Activated CD8-positive, alpha-beta memory T cell treated with anti-CD3 and anti-CD28 coated beads, Interleukin-2, amount 50 U/mL, for 4 hours (primary cell): ENCODE measurements at regions not wholly inside any gene's neighbourhood (a gene's known extent, or its start where the extent isn't known, plus 50 kb on each side); places are given as distances from the start of the nearest gene placed in this dataset.
A peak's percentile ranks its signal among the peaks of the same experiment; 100 is the strongest.

Experiments used
- DNase-seq: peaks from one replicate; pipeline ENCODE4 v3.0.0-alpha.2; 2020

DNA sequence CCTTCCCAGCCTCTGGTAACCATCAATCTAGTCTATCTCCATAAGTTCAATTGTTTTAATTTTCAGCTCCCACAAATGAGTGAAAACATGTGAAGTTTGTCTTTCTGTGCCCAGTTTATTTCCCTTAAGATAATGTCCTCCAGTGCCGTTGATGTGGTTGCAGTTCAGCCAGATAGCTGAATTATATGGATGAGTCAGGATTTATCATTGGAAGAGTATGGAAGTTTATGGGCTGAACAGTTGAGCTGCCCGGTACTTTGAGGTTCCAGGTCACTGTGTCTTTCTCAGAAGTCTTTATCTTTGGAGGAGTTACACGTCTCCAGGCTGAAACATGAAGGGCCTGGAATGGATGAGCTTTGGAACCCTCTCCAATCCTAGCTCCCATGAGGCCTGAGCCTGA is 120.1 kb downstream of the ASCL4 start:
- DNase-seq, result no peak

DNA sequence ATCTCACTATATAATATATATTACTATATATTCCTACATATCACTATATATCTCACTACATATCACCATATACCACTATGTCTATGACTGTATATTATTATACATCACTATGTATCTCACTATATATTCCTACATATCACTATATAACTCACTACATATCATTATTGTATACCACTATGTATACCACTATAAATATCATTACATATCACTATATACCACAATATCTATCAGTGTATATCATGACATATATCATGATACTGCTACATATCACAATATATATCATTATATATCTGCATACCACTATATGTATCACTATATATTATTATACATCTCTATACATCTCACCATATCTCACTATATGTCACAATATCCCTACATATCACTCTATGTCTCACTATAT is 121.5 kb downstream of the ASCL4 start:
- DNase-seq, result no peak

DNA sequence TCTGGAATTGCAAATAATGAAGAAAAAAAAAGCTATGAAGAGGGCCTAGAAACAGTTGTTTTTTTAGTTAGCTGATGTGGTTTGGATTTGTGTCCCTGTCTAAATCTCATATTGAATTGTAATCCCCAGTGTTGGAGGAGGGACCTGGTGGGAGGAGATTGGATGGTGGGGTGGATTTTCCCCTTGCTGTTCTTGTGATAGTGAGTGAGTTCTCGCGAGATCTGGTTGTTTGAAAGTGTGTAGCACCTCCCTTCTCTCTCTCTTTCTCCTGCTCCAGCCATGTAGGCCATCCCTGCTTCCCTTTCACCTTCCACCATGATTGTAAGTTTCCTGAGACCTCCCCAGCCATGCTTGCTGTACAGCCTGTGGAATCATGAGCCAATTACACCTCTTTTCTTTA is 126.1 kb downstream of the ASCL4 start:
- DNase-seq, result no peak

DNA sequence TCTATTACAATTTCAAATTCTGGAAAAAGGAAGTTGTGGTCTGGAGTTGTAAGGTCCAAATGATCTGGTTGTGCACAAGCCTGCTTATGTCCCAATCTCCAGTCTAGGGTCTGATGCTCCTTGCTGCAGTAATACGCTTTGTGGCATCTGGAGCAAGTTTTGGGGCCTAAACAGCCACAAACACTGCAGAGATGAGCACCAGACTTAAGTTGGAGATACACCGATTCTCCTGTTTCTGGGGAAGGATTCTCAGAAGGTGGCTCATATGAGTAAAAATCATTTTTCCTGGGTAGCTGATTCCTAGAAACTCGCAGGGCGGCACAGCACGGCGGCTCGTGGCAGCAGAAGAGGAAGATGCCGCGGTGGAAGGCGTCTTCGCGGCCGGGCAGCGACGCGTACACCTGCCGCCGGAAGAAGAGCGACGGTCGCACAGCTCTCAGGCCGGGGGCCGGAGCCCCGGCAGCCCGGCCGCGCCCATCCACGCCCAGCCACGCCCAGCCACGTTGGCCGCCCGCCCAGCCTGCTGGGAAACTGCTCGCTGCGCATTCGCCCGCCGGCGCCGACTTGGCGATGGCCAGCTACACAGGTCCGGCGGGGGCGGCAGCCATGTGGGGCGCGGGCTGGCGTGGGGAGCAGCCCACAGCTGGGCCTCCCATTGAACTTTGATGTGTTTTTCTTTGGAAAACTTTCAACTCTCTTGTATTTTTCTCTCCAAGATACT is 129.0 kb downstream of the ASCL4 start:
- no peak for DNase-seq

DNA sequence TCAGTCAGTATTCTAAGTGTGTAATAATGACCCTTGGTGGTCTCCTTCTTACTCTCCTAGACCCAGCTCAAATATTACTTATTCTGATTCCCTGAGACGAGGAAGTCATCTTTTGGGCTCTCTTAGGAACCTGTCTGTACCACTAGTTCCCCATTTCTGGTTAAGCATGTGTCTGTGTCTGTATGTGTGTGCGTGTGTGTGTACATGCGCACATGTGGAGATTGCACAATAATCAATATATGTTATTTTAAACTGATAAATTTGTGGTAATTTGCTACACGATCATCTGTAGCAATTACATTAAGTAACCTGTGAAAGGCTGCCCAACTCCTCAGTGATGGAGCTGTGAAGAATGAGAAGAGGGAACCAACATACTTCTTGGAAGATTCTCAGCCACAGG is 132.2 kb downstream of the ASCL4 start:
- DNase-seq, result no peak

DNA sequence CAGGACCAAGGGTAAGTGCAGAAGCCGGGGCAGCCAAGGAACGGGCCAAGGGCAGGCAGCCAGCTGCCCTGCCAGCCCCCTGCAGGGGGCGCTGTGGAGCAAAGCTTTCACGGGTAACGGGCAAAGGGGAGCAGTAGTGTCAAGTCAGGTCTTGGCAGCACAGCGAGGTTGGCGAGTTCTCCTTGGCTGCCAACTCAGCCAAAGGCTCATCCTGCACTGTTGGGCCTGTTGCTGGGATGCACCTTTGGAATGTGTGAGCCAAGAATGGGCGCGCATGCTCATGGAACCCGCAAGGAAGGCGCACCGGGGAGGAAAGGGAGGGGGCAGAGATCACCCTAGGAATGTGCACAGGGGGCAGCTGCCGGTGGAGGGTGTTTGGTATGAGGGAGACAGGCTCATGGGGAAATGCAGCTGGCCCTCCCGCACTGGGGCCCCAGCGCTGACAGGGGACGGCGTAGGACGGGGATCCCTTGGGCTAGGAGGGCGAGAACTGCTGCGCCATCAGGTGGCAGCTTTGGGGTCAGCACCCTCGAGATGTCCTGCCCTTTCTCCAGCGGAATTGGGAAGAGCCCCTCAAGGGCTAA is 138.0 kb downstream of the ASCL4 start:
- peak; percentile 47 for DNase-seq

DNA sequence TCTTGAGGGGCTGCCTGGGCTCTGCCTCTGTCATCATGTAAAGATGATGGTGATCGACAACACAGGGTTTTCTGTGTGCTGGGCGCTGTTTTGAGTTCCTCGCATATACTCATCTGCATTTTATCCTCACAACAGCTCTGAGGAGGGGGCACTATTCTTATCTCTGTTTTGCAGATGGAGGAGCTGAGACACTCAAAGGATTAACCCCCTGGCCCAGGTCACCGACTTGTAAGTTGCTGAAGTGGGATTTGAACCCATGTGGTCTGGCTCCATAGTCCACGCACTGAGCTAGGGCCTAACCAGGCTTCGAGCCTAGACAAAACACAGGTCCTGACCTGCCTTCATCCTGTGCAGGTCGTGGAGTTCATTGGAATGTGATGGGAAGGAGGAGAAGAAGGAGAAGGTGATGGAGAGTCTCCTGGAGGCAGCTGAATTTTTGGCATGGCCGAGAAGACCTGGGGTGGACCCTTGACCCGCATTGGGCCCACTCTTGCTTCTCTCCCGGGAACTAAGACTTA is 140.0 kb downstream of the ASCL4 start:
- DNase-seq, result no peak

DNA sequence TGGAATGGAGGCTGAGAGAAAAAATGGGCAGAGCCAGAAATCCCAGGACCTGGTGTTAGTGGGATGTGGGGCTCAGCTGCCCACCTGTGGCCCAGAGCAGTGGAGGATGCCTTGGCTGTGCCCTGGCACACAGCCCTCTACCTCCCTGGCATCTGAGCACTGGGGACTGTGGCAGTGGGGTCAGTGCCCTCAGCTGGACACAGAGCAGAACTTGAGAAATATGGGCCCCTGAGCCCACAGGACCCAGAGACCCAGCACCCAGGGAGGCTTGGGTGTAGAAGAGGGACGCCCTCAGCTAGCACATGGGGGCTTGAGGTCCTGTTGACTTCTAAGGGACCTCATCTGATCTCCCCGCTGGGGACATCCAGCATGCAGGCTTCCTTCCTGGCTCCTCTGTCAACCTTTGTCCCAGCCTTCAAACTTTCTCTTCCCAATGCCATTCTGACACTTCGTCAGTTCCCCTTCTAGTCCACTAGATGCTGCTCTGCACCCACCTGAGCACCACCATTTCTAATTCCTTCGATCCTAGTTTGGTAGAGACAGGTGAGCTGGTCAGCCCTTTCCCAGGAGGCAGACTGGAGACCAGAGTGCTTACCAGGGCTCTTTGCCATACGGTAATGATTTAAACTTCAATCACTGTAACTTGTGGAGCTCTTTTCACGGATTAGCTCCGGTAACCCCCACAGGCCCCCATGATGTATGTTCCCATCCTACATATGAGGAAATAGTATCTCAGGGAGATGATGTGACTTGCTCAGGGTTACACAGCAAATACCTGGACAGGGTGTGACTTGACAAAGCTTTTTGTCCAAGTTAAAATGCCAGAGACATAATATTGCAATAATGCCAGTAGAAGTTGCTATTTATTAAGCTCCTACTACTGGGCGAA is 143.7 kb downstream of the ASCL4 start:
- no peak for DNase-seq

DNA sequence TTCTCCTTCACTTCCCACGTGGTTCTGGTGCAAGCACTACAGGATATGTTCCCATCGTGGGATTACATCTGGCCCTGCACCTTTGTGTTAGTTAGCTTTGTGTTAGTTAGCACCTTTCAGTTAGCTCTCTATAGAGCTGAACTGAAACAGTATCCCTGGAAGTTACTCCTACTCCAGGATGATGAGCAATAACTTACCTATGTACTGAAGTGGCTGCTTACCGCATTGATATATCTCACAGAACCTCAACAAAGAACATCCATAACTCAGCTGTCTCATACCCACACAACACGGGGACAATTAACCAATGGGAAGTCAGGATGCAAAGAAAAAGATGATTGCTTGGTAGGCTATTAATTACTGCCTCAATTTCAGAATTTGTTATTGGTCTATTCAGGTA is 146.6 kb downstream of the ASCL4 start:
- no peak for DNase-seq

DNA sequence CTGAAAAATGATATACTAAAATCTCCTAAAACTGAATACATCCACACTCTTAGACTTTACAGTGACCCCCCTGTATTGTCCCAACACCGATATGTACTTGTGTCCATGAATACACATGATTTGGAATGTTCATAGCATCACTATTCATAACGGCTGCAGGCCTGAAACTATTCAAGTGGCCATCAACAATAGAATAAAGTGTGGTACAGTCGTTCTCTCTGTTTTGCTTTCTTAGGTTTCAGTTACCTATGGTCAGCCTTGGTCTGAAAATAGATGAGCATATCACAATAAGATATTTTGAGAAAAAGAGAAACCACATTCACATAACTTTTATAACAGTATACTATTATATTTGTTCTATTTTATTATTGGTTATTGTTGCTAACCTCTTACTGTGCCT is 150.6 kb downstream of the ASCL4 start:
- DNase-seq, result no peak

DNA sequence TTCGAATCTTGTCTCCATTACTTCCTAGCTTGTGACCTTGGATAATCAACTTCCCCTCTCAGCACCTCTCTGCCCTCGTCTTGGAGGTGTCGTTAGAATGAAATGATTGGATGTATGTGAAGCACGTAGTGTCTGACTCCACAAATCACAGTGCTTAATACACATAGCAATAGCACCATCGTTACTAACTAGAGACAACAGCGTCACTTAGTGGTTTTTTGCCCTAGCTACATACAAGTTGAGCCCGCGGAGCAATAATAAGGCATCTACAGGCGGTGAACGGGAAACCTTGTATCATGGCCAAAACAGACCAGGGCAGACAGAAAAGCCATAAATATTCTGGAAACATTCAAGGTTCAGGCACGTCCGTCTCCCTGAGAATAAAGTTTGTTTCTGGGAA is 154.9 kb downstream of the ASCL4 start:
- DNase-seq, result no peak

DNA sequence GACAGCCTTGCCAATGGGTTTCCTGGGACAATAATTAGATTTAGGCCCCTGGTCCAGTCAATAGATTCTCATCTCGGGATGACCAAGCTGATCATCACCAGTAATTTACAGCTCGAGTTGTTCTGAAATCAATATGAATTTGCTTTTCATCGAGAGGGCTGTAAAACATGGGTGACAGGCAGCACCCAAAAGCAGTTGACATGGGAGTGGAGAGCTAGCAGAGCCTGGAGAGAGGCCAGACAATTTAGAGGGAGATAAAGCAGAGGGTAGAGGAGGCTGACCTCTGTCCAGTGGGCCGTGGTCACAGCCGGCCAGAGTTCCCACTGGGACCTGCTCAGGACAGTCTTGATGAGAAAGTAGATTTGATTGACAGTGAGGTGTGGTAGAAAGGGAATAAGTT is 157.3 kb downstream of the ASCL4 start:
- DNase-seq, result no peak

DNA sequence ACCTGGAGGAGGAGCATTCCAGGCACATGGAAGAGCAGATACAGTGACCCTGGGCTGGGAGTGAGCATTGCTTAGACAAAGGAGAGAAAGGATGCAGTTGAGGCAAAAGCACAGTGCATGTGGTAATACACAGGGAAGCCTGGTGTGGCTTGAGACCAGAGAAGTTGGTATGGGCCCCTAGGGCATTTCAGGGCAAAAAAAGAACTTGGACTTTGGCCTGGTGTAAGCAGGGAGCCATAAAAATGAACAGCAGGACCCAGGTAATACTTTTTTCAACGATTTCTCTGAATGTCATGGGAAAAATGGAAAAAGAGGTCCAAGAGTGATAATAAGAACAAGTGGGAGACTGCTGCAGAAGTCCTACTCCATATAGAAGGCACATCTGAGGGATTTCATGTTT is 163.9 kb downstream of the ASCL4 start:
- no peak for DNase-seq

DNA sequence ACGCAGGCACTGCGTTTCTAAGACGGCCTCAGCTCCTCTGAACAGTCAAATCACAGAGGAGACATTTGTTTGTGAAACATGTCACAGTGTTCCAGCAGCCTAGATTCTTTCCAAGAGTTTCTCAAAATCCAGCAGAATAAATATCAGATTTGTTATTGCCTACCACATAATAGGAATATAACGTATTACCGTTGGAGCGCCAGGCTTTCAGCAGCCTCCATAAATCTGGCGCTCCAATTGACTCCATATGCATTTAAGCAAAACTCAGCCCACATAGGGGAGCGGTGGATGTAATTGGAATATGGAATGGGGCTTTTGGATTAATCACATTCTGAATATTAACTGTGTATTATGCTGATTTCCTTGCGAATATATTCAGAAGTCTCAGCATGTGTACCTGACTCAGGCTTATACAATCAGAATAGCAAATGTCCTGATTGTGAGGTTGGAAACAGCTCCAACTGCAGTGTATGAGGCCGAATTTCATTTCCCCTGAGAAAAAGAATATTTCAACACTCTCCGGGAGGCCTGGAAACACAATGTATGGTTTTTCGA is 174.0 kb downstream of the ASCL4 start:
- no peak for DNase-seq

DNA sequence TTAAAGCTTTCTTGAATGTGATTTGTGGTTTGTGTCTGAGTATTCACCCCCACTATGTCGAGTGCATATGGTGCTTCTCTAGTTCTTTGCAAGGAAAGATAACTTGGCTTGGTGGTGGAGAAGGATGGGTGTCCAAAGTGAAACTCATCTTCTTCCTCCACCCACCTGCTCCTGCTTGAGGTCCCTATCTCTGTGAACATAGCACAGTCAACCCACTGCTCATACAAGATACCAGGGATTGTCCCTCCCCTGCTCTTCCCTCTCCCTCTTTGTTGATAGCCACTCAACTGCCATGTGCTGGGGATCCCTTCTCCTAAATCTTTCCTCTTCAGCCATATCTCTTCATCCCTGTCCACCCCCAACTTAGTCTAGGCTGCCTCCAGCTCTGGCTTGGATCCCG is 176.5 kb downstream of the ASCL4 start:
- DNase-seq, result no peak

DNA sequence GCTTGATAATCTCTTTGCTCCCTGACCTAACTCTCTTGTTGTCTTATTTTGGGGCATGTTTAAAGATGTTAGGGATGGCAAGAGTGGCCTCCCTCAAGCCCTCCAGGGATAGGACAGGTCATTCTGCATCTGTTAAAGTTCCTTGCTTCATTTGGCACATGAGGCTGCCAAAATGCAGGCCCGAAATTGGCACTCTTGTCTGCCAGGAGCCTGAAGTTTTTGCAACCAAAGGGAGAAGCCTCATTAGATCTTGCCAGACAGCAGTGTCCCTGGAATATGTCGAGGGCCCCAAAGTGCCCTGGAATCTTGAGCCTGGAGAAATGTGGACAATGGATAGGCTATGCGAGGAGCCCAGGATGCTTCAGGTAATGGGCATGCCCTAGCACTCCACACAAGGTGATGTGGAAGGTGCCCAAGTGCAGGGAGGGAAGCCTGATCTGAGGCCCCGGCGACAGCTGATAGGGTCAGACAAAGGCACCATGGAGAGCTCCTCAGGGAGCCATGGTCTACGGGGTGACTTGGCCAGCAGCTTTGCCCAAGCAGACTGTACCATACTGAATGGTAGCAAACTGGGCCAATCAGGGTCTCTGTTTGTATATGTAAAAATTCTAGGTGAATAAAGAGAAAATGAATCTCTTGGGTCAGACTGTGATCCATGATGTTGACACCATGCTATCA is 173.0 kb upstream of the WSCD2 start:
- DNase-seq, result no peak

DNA sequence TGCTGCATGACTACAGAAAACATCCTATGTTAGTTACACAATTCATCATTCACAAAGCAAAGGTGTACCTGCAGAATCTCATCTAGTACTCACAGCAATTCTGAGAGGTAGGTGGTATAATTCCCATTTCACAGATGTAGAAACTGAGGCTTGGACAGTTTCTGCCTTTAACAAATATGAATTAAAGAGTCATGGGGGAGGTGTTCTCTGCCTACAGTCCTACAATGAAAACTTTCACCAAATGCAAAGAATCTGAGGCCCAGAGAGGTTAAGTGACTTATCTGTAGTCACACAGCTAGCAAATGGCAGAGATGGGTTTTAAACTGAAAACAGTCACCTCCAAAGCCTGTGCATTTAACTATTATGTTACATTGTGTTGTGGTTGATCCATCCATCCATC is 171.6 kb upstream of the WSCD2 start:
- no peak for DNase-seq

DNA sequence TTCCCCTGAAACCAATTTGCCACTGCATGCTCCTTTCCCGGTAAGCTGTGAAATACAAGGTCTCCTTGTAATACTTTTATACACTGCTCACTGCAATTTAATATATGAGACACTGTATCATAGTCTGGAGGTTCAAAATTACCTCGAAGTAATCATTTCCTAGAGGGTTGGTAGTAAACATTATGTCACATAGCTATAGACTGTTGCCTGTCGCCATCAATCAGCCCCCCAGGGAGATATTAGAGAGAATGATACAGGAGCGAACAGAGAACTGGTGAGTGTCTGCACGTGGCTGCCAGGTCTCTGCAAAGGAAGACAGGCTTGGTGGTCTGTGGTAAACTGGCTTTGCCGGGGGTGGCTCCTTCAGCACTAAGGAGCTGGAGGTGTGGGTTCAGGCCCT is 165.5 kb upstream of the WSCD2 start:
- DNase-seq, result no peak

DNA sequence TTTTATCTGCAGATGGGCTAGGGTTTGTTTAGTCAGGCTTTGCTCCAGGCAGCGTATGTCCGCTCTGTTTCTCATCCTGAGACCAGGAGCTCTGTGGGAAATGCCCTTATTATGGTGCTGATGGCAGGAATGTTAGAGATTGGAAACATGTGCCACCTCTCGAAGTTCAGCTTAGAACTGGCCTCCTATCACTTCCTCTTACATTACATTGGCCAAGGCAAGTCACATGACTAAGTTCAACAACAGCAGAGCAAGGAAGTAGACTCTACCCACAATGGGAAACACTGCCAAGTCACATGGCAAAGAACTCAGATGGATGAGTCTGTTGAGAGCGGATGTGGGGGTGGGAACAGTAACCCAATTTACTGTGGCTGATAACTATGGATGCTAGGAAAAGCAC is 161.9 kb upstream of the WSCD2 start:
- no peak for DNase-seq

DNA sequence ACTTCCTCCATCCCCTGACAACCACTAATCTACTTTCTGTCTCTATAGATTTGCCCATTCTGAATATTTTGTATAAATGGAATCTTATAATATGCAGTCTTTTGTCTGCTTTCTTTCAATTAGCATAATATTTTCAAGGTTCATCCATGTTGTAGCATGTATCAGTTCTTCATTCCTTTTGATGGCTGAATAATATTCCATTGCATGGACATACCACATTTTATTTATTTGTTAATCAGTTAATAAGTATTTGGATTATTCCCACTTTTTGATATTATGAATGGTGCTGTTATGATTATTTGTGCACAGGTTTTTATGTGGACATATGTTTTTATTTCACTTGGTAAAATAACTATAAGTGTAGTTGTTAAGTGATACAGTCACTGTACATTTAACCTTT is 155.1 kb upstream of the WSCD2 start:
- no peak for DNase-seq

DNA sequence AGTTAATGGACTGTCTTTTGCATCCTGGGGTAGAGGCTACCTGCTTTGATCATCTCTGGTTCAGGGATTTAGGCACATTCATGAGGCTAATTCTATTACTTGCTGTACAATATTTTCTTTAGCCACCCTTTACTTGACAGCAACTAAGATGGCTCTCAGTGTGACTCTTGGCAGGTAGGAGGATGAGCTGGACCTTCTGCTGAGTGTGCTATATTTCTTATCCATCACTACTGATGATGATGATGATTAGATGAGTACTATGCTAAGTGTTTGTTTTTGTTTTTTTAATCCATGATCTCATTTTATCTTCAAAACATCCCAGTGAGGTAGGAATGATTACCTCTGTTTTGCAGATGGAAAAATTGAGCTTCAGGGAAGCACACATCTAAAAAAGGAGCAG is 152.8 kb upstream of the WSCD2 start:
- DNase-seq, result no peak

DNA sequence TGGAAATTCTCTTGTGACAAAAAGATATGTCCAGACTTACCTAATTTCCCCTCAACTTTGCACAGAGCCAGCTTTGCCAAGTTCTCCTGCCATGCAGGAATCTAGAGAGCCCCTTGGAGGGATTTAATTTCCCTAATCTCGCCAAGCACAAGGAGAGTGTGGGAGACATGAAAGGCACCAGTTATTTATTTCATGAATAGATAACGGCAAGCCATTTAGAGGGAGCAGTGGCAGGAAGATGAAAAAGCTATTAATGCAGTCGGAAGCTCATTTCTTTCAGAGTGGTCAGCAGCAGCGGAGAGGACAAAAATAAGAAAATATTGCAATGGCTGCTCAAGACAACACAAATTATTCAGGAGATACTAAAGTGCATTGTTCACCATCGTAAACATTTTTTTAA is 150.9 kb upstream of the WSCD2 start:
- DNase-seq, result no peak

DNA sequence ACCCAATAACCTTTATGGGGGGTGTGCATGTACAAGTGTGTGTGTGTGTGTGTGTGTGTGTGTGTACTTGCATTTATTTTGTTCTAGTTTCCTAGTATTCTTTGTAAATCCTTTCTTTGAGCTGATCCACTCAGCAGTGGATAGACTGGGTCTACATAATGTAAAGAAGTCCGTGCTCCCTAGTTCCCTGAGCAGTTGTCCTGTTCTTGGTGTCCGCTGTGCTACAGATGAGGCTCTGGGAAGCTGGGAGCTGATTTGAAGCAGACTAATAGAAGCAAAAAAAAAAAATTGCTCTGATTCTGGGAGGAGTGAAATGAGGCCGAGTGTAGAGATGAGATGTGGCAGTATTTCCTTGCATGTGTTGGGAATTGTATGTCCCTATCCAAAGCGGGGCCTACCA is 150.4 kb upstream of the WSCD2 start:
- DNase-seq, result no peak
